HFF-Myc (cell line): ENCODE measurements at regions not wholly inside any gene's neighbourhood (a gene's known extent, or its start where the extent isn't known, plus 50 kb on each side); places are given as distances from the start of the nearest gene placed in this dataset.

ENCODE experiments used
- DNase-seq: peaks from one replicate; pipeline ENCODE4 v3.0.0-alpha.2; 2011; ENCODE audit warnings: low read depth; ENCODE audit errors: extremely low read depth
- H3K4me3 ChIP-seq: replicated peaks from 2 replicates; pipeline ENCODE4 v1.5.1; 2011; ENCODE audit warnings: low read depth, mild to moderate bottlenecking, control low read depth, low read length
- TF ChIP-seq, protein P1 (sequence below): IDR thresholded peaks from 2 replicates; pipeline ENCODE4 v1.5.1; 2012; ENCODE audit warnings: mild to moderate bottlenecking, low read depth, low read length, control low read depth; ENCODE audit errors: missing control alignments

GRCh38 chr5:86841000-86841644 lies 223.4 kb downstream of the COX7C start:
- TF ChIP-seq, protein P1, sequence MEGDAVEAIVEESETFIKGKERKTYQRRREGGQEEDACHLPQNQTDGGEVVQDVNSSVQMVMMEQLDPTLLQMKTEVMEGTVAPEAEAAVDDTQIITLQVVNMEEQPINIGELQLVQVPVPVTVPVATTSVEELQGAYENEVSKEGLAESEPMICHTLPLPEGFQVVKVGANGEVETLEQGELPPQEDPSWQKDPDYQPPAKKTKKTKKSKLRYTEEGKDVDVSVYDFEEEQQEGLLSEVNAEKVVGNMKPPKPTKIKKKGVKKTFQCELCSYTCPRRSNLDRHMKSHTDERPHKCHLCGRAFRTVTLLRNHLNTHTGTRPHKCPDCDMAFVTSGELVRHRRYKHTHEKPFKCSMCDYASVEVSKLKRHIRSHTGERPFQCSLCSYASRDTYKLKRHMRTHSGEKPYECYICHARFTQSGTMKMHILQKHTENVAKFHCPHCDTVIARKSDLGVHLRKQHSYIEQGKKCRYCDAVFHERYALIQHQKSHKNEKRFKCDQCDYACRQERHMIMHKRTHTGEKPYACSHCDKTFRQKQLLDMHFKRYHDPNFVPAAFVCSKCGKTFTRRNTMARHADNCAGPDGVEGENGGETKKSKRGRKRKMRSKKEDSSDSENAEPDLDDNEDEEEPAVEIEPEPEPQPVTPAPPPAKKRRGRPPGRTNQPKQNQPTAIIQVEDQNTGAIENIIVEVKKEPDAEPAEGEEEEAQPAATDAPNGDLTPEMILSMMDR = no peak
- H3K4me3 ChIP-seq = no peak overlapping the region
- no peak for DNase-seq

DNA sequence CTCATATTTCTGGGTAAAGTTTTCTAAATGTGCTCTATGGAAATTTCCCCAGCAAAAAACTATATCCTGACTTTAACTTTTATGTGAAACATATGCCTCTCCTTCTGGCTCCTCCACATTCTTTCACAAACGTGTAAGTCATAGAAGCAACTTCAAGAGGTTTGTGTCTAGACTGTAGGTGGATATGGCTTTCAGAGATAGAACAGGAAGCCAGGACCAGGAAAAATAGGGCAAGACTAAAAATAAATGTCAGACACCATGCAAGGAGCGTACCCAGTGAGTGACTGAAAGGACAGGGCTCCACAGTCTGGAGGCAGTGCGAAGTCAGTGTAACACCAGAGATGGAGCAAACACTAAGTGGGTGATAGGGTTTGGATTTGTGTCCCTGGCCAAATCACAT lies 240.7 kb downstream of the COX7C start:
- TF ChIP-seq, protein P1 = no peak
- H3K4me3 ChIP-seq = no peak overlapping the region
- no peak for DNase-seq

DNA sequence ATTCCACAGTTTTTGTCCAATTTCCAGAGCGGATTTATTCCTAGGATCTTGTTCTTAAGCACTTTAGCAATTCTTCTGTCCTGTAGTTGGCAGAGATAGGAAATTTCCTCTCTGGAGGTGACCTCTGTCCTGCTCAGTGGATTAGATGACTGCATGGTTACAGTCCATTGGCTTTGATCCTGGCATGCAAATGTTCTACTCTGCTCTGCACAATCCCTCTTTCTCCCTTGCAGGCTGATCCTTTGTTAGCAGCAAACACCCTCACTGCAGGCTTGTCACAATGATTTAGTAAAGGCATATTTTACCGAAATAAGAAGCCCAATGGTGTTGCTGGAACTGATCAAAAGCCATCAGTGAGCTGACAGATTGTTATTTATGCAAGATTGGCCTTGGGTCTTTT lies 243.8 kb downstream of the COX7C start:
- TF ChIP-seq, protein P1 = no peak
- no peak overlapping the region for H3K4me3 ChIP-seq
- DNase-seq = no peak

DNA sequence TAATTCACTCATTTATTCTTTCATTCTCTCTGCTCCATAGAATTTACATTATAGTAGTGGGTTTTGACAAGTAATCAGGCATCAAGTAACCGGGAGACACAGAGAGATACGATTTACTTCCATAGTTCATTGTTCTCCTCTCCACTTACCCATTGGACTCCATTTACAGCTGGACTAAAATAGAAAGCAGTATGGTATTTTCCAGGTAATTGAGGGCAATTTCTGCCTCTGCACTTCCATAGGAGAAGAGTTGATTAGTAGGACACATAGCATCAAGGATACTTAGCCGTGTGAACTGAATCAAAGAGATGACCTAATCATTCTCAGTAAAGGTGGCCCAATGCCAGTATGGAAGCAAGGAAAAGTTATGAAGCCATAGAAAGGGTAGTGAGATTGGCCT lies 244.4 kb downstream of the COX7C start:
- DNase-seq = no peak

DNA sequence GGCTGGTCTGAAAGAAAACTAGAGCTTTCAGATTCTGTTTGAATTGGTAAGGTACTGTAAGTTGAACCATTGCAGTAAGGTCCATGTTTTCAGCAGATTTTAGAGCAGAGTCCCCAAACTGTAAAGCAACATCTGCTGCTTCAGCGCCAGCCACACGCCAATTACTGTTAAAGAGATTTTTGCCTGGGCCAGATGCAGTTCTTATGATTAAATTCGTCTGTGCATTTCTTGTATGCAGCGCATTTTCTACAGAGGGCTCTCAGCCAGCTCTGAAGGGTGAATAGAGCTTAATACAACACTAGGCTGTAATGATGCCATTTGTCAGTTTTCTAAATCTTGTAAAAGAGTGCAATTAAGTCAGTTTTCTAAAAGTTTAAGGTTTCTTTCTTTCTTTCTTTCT lies 246.3 kb downstream of the COX7C start:
- TF ChIP-seq, protein P1 = no peak
- no peak overlapping the region for H3K4me3 ChIP-seq
- peak; percentile 26 for DNase-seq

More for the DNA sequence above, 244.4 kb downstream of the COX7C start:
- no peak overlapping the region for H3K4me3 ChIP-seq
- TF ChIP-seq, protein P1 = no peak

DNA sequence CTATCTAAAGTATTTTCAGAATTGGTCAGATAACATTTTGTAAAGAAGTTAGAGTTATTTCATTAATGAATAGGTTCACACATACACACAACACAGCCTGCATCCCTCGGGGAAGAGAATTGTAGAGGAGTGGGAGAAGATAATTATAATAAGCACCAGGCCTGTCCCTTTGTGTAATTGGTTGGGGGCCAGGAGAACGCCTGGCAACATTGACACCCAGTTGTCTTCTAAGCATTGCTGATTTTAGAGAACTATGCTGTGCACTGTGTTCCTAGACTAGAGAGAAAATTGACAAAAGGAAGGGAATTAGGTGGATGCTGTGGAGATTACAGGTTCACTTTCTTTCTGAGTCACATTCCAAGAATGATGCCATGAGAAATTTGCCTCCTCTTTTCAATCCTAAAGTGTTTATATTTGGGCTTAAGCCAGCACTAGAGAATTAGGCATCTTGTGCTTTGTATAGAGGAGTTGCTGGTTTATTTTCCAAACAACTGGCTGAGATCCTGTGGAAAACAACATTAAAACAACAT lies 247.6 kb downstream of the COX7C start:
- TF ChIP-seq, protein P1 = no peak
- peak; percentile 20 for DNase-seq
- no peak overlapping the region for H3K4me3 ChIP-seq

DNA sequence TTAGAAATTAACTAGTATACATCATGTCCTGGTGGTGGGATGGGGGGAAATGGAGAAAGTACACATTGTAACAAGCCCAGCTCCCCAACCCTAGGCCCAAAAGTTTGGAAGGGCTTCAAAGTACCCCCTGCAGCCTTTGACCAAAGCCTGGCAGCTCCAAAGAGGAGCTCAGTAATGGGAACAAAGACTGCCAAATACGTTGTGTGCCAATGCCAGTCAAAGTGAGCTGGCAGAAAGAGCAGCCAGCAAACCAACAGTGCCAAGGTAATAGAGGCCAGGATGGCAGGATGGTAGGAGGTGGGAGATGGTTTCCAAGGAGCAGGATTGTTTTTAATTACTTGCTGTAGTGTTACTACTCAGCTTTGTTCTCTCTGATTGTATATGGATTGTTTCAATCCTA lies 248.3 kb downstream of the COX7C start:
- H3K4me3 ChIP-seq = no peak overlapping the region
- DNase-seq = no peak
- TF ChIP-seq, protein P1 = no peak
